ENCODE measurements at regions not wholly inside any gene's neighbourhood (a gene's known extent, or its start where the extent isn't known, plus 50 kb on each side); places are given as distances from the start of the nearest gene placed in this dataset.

DNA sequence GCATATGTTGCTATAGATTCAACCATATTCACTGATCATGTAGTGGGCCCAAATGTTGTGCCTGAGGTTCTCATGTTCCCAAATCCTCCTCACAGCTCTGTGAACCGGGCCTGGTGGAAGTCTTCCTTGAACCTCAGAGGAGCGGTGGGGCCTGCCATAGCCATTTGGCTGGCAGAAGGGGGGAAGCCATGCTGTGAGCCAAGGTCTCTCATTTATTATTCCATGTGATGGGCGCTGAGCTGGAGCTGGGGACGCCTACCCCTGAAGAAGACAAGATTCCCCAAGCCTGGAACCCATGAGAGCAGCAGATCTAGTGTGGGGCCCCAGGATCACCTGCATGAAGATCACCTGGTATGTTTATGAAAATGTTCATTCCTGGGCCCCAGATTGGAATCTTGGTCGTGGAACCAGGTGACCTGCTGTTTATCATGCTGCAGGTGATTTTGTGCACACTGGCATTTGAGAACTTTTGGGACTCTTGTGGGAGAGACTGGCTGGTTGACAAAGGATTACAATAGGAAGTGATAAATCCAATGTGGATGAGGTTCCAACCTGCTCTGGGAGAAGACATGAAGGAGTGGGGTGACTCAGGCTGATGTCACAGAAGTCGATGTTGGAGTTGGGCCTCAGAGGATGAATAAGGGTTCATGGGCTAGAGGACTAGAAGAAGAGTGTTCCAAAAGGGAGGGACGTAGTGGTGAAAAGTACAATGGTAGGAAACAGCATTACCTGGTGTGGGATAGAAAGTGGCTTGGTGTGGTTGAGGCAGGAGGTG, 102.1 kb downstream of the ASB7 start:
- TF ChIP-seq MAX (IDR thresholded peaks at IDR 0.05) = no peak
- TF ChIP-seq POLR2A (IDR thresholded peaks at IDR 0.05; ENCODE audit: borderline replicate concordance, extremely low read depth, insufficient read depth, insufficient read length) = no peak
- no peak for TF ChIP-seq CTCF (IDR thresholded peaks at IDR 0.05 in 2 of 3, conservative IDR thresholded peaks at IDR 0.05 in 1 of 3; ENCODE audit: borderline replicate concordance in 1 of 3, insufficient read depth in 1 of 3, low read depth in 2 of 3, low read length in 2 of 3)
- no peak for TF ChIP-seq ZNF274 (IDR thresholded peaks at IDR 0.05; ENCODE audit: low read depth, low read length)
- no peak for TF ChIP-seq YY1 (IDR thresholded peaks at IDR 0.05; ENCODE audit: extremely low read depth, insufficient replicate concordance, low read depth, low read length)
- TF ChIP-seq EZH2 (IDR thresholded peaks at IDR 0.05) = no peak
- no peak for TF ChIP-seq SRF (IDR thresholded peaks at IDR 0.05; ENCODE audit: low read depth)
- no peak for TF ChIP-seq JUND (IDR thresholded peaks at IDR 0.05)
- TF ChIP-seq EZH2phosphoT487 (IDR thresholded peaks at IDR 0.05; ENCODE audit: borderline replicate concordance) = no peak
- TF ChIP-seq TCF7L2 (IDR thresholded peaks at IDR 0.05; ENCODE audit: borderline replicate concordance, extremely low read depth, insufficient read depth, insufficient read length) = no peak
- TF ChIP-seq POLR2AphosphoS5 (IDR thresholded peaks at IDR 0.05; ENCODE audit: low read depth, low read length) = no peak; the same call in 1 of the 2 replicates
- no peak for TF ChIP-seq ZBTB33 (IDR thresholded peaks at IDR 0.05; ENCODE audit: extremely low read depth, insufficient replicate concordance, low read length)
